GM12878 (cell line): ENCODE measurements at regions not wholly inside any gene's neighbourhood (a gene's known extent, or its start where the extent isn't known, plus 50 kb on each side); places are given as distances from the start of the nearest gene placed in this dataset.

ENCODE experiments used
- ATAC-seq: fragments of 200-7000 bp; cut with Tn5 transposase; 3 replicates; pipeline ENCODE4 v1.9.1; 2020; ENCODE audit warnings: mild to moderate bottlenecking, moderate library complexity
- BruUV-seq: library from RNA; stranded (reverse); fragments of 400-500 nt; replicated peaks from 2 replicates; lab custom pipeline; 2021; lab: Mats Ljungman, UMichigan
- CTCF ChIA-PET: fragments of 300-600 bp; sonication (Branson Sonifier 250); formaldehyde crosslinking; extraction: SDS; loops from one replicate; lab custom pipeline; 2021; ENCODE audit warnings: inconsistent platforms; lab: Yijun Ruan, JAX
- POLR2A ChIA-PET: fragments of 350-600 bp; formaldehyde crosslinking; extraction: SDS; loops from one replicate; lab custom pipeline; 2021; ENCODE audit warnings: inconsistent platforms; lab: Charles Lee
- RAD21 ChIA-PET: fragments of 300-600 bp; sonication (Branson Sonifier 250); formaldehyde crosslinking; loops from one replicate; lab custom pipeline; 2023; ENCODE audit warnings: antibody characterized with exemption; ENCODE audit not compliant: unreplicated experiment; lab: Charles Lee
- SMC1A ChIA-PET: fragments of 300-600 bp; sonication (Branson Sonifier 250); formaldehyde crosslinking; loops from one replicate; lab custom pipeline; 2023; ENCODE audit not compliant: unreplicated experiment, uncharacterized antibody; lab: Charles Lee
- DNase-seq: peaks from one replicate; pipeline ENCODE4 v3.0.0-alpha.2; 2011; ENCODE audit warnings: low read depth, low spot score
- FAIRE-seq: peaks from 3 replicates; lab custom pipeline; 2011; peaks lifted over from hg19 to GRCh38; lab: Jason Lieb, UNC
- H2AFZ ChIP-seq: 2 replicates; pipeline ENCODE4 v1.6.0; 2011; ENCODE audit warnings: low read depth, low read length, control low read depth; ENCODE audit not compliant: control insufficient read depth
- H3K27ac ChIP-seq: 2 replicates; pipeline ENCODE4 v1.5.1; 2011; ENCODE audit warnings: control low read depth; ENCODE audit not compliant: control insufficient read depth, insufficient read depth
- H3K27me3 ChIP-seq, 2 experiments: replicated peaks in 1 of 2; 2 replicates each; pipeline versions ENCODE4 v1.6.0 to v1.6.1; 2011; ENCODE audit warnings: low read length in 1 of 2; ENCODE audit not compliant: control insufficient read depth in 2 of 2, insufficient read depth in 2 of 2
- H3K36me3 ChIP-seq, 2 experiments: 2 replicates each; pipeline ENCODE4 v1.5.1; 2011; ENCODE audit warnings: low read length in 1 of 2; ENCODE audit not compliant: control insufficient read depth in 2 of 2, insufficient read depth in 2 of 2
- H3K4me1 ChIP-seq: 2 replicates; pipeline ENCODE4 v1.6.1; 2011; ENCODE audit warnings: mild to moderate bottlenecking, low read length, moderate library complexity, mixed read lengths; ENCODE audit not compliant: control insufficient read depth, insufficient read depth
- H3K4me2 ChIP-seq: 2 replicates; pipeline ENCODE4 v1.6.0; 2011; ENCODE audit warnings: control low read depth; ENCODE audit not compliant: control insufficient read depth, insufficient read depth
- H3K4me3 ChIP-seq: fragments of 200-600 bp; sonication (generic); 2 replicates; pipeline ENCODE4 v1.5.1; 2016
- H3K79me2 ChIP-seq: 2 replicates; pipeline ENCODE4 v1.6.0; 2011; ENCODE audit warnings: low read length; ENCODE audit not compliant: control insufficient read depth, insufficient read depth
- H3K9ac ChIP-seq: 2 replicates; pipeline ENCODE4 v1.8.0; 2011; ENCODE audit warnings: low read length, control low read depth, mixed read lengths; ENCODE audit not compliant: control insufficient read depth, insufficient read depth
- H3K9me3 ChIP-seq: replicated peaks from 3 replicates; pipeline ENCODE4 v1.5.1; 2011; ENCODE audit warnings: mild to moderate bottlenecking, low read length; ENCODE audit not compliant: control insufficient read depth, insufficient read depth
- H4K20me1 ChIP-seq: 2 replicates; pipeline ENCODE4 v1.6.0; 2011; ENCODE audit not compliant: control insufficient read depth, insufficient read depth
- ATF7 ChIP-seq: fragments of 450-650 bp; IDR thresholded peaks from 2 replicates; pipeline ENCODE4 v1.6.1; 2016; ENCODE audit warnings: low read depth, mild to moderate bottlenecking
- BCL11A ChIP-seq: IDR thresholded peaks from 2 replicates; pipeline ENCODE4 v1.6.1; 2011; ENCODE audit warnings: low read depth, low read length
- BRCA1 ChIP-seq: IDR thresholded peaks from 2 replicates; pipeline ENCODE4 v1.6.1; 2011; ENCODE audit warnings: low read depth, low read length, improper control_type of control experiment
- DPF2 ChIP-seq: fragments of 450-650 bp; IDR thresholded peaks from 2 replicates; pipeline ENCODE4 v1.6.1; 2017; ENCODE audit warnings: mild to moderate bottlenecking
- ESRRA ChIP-seq: IDR thresholded peaks from 2 replicates; pipeline ENCODE4 v1.6.1; 2012; ENCODE audit warnings: mild to moderate bottlenecking, low read length, improper control_type of control experiment
- HCFC1 ChIP-seq: fragments of 150-350 bp; IDR thresholded peaks from 2 replicates; pipeline ENCODE4 v1.6.1; 2014; ENCODE audit warnings: low read length
- IRF4 ChIP-seq: IDR thresholded peaks from 2 replicates; pipeline ENCODE4 v1.6.1; 2011; ENCODE audit warnings: low read depth, low read length
- MTA3 ChIP-seq: IDR thresholded peaks from 2 replicates; pipeline ENCODE4 v1.6.1; 2012; ENCODE audit warnings: low read length, inconsistent platforms, borderline replicate concordance
- PAX8 ChIP-seq: fragments of 450-650 bp; IDR thresholded peaks from 2 replicates; pipeline ENCODE4 v1.6.1; 2017; ENCODE audit warnings: mild to moderate bottlenecking, moderate library complexity
- RBBP5 ChIP-seq: fragments of 200-600 bp; sonication (generic); conservative IDR thresholded peaks from 2 replicates; pipeline ENCODE4 v1.6.1; 2016
- RELA ChIP-seq: fragments of 450-650 bp; IDR thresholded peaks from 2 replicates; pipeline ENCODE4 v1.8.0; 2014; ENCODE audit warnings: borderline replicate concordance; ENCODE audit not compliant: partially characterized antibody
- SMC3 ChIP-seq: IDR thresholded peaks from 2 replicates; pipeline ENCODE4 v1.6.1; 2011; ENCODE audit warnings: low read length, improper control_type of control experiment, borderline replicate concordance
- SREBF1 ChIP-seq: IDR thresholded peaks from 2 replicates; pipeline ENCODE4 v1.6.1; 2012; ENCODE audit warnings: mild to moderate bottlenecking, low read length
- ZNF24 ChIP-seq: fragments of 450-650 bp; IDR thresholded peaks from 2 replicates; pipeline ENCODE4 v1.6.1; 2017; ENCODE audit warnings: antibody characterized with exemption, mild to moderate bottlenecking
- ZNF384 ChIP-seq: IDR thresholded peaks from 2 replicates; pipeline ENCODE4 v1.6.1; 2012; ENCODE audit warnings: low read depth, mild to moderate bottlenecking, low read length, improper control_type of control experiment, borderline replicate concordance
- ZSCAN29 ChIP-seq: fragments of 450-650 bp; IDR thresholded peaks from 2 replicates; pipeline ENCODE4 v1.6.1; 2017; ENCODE audit warnings: mild to moderate bottlenecking, moderate library complexity
- ZZZ3 ChIP-seq: IDR thresholded peaks from 2 replicates; pipeline ENCODE4 v1.6.1; 2011; ENCODE audit warnings: low read depth; ENCODE audit not compliant: control insufficient read depth, insufficient read length
- WGBS: methylation state at CpG from one replicate; pipeline ENCODE4 v1.1.6; 2016; ENCODE audit warnings: low lambda C conversion rate; ENCODE audit not compliant: insufficient replicate concordance, insufficient coverage; ENCODE audit errors: missing lambda C conversion rate; 5-methylcytosine and 5-hydroxymethylcytosine counted together
- in situ Hi-C: fragments of 300-500 bp; cut with MboI; formaldehyde crosslinking; loops from 9 replicates; pipeline ENCODE4 v1.14.3; 2018; ENCODE audit warnings: mixed read lengths
- intact Hi-C: fragments of 100-400 bp; cut with micrococcal nuclease; formaldehyde crosslinking; loops from one replicate; pipeline ENCODE4 v1.14.2; 2022; ENCODE audit not compliant: unreplicated experiment
- TF ChIP-seq, protein P1 (sequence below): IDR thresholded peaks from 2 replicates; pipeline ENCODE4 v1.6.1; 2011; ENCODE audit warnings: borderline replicate concordance, low read depth, mild to moderate bottlenecking, moderate library complexity, low read length; ENCODE audit not compliant: insufficient read depth, poor library complexity, severe bottlenecking
- TF ChIP-seq, protein P2 (sequence below), 3 experiments: IDR thresholded peaks in 2 of 3; conservative IDR thresholded peaks in 1 of 3; 2 replicates each; pipeline ENCODE4 v1.5.1; 2011; ENCODE audit warnings: low read depth in 3 of 3, low read length in 3 of 3, mild to moderate bottlenecking in 3 of 3, control low read depth in 2 of 3, moderate library complexity in 2 of 3, inconsistent platforms in 1 of 3, mixed read lengths in 1 of 3; ENCODE audit not compliant: control insufficient read depth in 2 of 3, insufficient read depth in 1 of 3; ENCODE audit errors: extremely low read depth in 1 of 3

DNA sequence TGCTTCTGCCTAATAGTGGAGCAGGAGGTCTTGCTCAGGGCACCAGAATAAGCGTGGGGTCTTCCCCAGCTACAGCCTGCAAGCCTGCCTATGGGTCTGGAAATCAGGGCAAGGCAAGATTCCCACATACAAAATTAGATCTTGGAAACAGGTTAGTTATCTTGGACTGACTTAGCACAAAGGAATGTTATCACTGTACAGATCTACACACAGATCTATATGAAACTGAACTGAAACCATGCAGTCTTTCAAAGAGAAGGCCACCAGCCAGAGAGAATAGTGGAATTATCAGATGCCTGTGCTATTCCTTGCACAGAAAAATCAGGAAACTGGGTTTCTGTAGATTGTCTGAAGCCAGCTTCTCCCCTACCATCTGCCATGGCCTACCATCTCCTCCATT, 585.7 kb downstream of the ACTL7B start (continued):
- TF ChIP-seq, protein P1, sequence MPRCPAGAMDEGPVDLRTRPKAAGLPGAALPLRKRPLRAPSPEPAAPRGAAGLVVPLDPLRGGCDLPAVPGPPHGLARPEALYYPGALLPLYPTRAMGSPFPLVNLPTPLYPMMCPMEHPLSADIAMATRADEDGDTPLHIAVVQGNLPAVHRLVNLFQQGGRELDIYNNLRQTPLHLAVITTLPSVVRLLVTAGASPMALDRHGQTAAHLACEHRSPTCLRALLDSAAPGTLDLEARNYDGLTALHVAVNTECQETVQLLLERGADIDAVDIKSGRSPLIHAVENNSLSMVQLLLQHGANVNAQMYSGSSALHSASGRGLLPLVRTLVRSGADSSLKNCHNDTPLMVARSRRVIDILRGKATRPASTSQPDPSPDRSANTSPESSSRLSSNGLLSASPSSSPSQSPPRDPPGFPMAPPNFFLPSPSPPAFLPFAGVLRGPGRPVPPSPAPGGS = no peak
- TF ChIP-seq ESRRA = no peak

DNA sequence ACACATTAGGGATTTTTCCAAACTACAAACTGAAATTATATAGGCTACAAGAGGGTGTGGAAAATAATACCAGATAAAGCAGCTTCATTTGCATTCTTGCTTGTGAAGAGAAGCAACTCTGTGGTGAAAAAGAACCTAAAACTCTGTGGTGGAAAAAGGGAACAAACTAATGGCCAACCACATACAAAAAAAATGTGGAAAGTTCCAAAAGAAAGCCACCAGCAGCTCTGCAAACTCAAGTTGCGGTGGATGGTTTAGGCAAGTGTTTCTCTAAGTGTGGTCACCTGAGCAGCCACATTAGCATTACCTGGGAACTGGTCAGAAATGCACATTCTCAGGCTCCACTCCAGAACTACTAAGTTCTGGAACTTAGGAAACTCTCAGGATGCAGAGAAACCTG, 586.4 kb downstream of the ACTL7B start:
- no TSS peak for BruUV-seq
- Histone ChIP-seq H3K27me3 (no peaks in the 10 kb centered on the region), H3K4me1 (no peaks in the 10 kb centered on the region), H3K36me3 (no peaks in the 10 kb centered on the region), H3K27ac (no peak overlapping the region), H4K20me1 (no peaks in the 10 kb centered on the region), H3K79me2 (no peaks in the 10 kb centered on the region), H3K9ac (no peak overlapping the region), H2AFZ (no peak overlapping the region), H3K4me3 (no peak overlapping the region), H3K4me2 (no peak overlapping the region), H3K9me3 (no peaks in the 10 kb centered on the region)
- SMC1A ChIA-PET = no interaction called here
- ATAC-seq = no peak
- WGBS = 5% methylated on average over 1 of the region's 1 CpG
- intact Hi-C loops = no loop called here
- POLR2A ChIA-PET = no interaction called here
- TF ChIP-seq ZNF24 (no peak), DPF2 (no peak), ZNF384 (no peak), ZSCAN29 (no peak), ZZZ3 (no peak), RBBP5 (no peak), BCL11A (no peak), HCFC1 (no peak), SMC3 (no peak), SREBF1 (no peak), BRCA1 (no peak), ATF7 (no peak), IRF4 (no peak), PAX8 (no peak), MTA3 (no peak), RELA (no peak)
- TF ChIP-seq, protein P2, sequence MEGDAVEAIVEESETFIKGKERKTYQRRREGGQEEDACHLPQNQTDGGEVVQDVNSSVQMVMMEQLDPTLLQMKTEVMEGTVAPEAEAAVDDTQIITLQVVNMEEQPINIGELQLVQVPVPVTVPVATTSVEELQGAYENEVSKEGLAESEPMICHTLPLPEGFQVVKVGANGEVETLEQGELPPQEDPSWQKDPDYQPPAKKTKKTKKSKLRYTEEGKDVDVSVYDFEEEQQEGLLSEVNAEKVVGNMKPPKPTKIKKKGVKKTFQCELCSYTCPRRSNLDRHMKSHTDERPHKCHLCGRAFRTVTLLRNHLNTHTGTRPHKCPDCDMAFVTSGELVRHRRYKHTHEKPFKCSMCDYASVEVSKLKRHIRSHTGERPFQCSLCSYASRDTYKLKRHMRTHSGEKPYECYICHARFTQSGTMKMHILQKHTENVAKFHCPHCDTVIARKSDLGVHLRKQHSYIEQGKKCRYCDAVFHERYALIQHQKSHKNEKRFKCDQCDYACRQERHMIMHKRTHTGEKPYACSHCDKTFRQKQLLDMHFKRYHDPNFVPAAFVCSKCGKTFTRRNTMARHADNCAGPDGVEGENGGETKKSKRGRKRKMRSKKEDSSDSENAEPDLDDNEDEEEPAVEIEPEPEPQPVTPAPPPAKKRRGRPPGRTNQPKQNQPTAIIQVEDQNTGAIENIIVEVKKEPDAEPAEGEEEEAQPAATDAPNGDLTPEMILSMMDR (IDR thresholded peaks at IDR 0.05 in 2 of 3, conservative IDR thresholded peaks at IDR 0.05 in 1 of 3; ENCODE audit: control insufficient read depth in 2 of 3, extremely low read depth in 1 of 3, insufficient read depth in 1 of 3, low read depth in 3 of 3, low read length in 3 of 3) = no peak
- CTCF ChIA-PET = interaction anchor here (0.7 to 2.5 kb wide), 2 partner anchors 12 to 26 kb away, joined by 3 to 6 read pairs; no protein-coding TSS in a partner anchor
- RAD21 ChIA-PET = no interaction called here
- no peak for FAIRE-seq
- DNase-seq = no peak
- in situ Hi-C loops = loop anchor here (25.0 kb wide), 1 partner anchor 782 kb away; the partner anchor contains the start of gene KLF4
